Stimulated activated naive B cell treated with anti-CD40 and anti-IgM and Interleukin-4, amounts not matched to agents 10 μg/mL and 1 μg/mL and 100 μg/mL, for 72 hours (primary cell): ENCODE measurements at regions not wholly inside any gene's neighbourhood (a gene's known extent, or its start where the extent isn't known, plus 50 kb on each side); places are given as distances from the start of the nearest gene placed in this dataset.

Experiments used
- ATAC-seq, 2 donors: fragments of 150-1000 bp; cut with Tn5 transposase; replicated peaks; 2 replicates each; pipeline ENCODE4 v1.10.0; 2021; ENCODE audit warnings: moderate library complexity in 1 of 2
- DNase-seq: peaks from one replicate; pipeline ENCODE4 v3.0.0; 2021
- H3K27ac Mint-ChIP-seq: one replicate; pipeline ENCODE4 v1.8.0; 2022; ENCODE audit warnings: mild to moderate bottlenecking, mixed read lengths
- H3K27me3 Mint-ChIP-seq, 2 donors: one replicate each; pipeline ENCODE4 v1.8.0; 2022; ENCODE audit warnings: mixed read lengths in 2 of 2
- H3K36me3 Mint-ChIP-seq, 2 donors: one replicate each; pipeline ENCODE4 v1.8.0; 2022; ENCODE audit warnings: mixed read lengths in 2 of 2, mild to moderate bottlenecking in 1 of 2
- H3K4me1 Mint-ChIP-seq, 2 donors: one replicate each; pipeline ENCODE4 v1.8.0; 2022; ENCODE audit warnings: mixed read lengths in 2 of 2, mild to moderate bottlenecking in 1 of 2
- H3K4me3 Mint-ChIP-seq, 2 donors: one replicate each; pipeline ENCODE4 v1.8.0; 2022; ENCODE audit warnings: mild to moderate bottlenecking in 2 of 2, mixed read lengths in 2 of 2, moderate library complexity in 1 of 2
- H3K9me3 Mint-ChIP-seq, 2 donors: one replicate each; pipeline ENCODE4 v1.8.0; 2022; ENCODE audit warnings: mixed read lengths in 2 of 2, mild to moderate bottlenecking in 1 of 2

DNA sequence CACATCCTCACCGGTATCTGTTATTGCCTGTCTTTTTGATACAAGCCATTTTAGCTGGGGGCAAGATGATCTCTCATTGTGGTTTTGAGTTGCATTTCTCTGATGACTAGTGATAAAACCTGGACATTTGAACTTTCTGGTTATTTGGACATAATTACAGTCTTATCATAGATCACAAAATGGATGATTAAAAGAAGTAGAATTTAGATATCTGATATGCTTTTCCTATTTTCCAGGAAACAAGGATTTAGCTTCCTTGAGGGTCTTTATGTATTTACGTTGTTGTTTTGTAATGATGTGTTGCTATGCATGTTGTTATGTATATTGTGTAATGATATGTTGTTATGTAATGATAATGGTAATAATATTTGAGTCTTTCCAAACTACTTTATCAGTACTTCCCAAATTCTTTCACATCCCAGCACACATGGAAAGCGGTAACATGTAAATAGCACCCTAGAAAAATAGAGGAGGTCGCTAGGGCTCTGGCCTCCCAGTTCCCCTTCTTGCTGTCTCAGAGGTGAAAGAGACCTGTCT lies 53.8 kb downstream of the GJD2 start:
- ATAC-seq (no peak), DNase-seq (no peak)
- peaks cover 26% of the 10 kb centered on the region in 2 donors for H3K27me3 Mint-ChIP-seq
- no peaks in the 10 kb centered on the region for H3K36me3 Mint-ChIP-seq
- H3K9me3 Mint-ChIP-seq: peaks cover 0 to 1% of the 10 kb centered on the region in 2 donors
- H3K27ac Mint-ChIP-seq: no peak overlapping the region
- no peak overlapping the region for H3K4me3 Mint-ChIP-seq
- no peaks in the 10 kb centered on the region for H3K4me1 Mint-ChIP-seq

DNA sequence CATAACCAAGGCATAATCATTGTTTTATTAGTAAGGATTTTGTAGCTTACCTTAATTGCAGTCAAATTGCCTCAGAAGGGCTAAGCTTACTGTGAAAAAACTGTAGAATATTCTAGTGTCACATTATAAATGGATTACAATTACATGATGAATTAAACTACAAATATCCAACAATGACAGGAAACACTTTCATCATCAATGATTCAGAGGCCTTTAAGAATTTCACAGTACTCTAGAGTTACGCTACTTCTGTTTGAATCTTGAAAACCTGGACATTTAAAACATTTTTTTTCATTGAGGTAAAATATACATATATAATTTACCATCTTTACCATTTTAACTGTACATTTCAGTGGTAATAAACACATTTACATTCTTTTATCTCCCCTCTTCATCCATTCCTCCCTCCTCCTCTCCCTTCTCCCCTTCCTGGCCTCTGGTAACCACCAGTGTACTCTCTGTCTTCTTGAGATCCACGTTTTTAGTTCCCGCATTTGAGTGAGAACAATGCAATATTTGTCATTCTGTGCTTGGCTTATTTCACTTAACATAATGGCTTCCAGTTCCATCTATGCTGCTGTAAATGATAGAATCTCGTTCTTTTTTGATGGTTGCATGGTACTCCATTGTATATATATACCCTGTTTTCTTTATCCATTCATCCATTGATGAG lies 54.7 kb downstream of the GJD2 start:
- Mint-ChIP-seq H3K27me3 (peaks cover 21% of the 10 kb centered on the region in 2 donors), H3K36me3 (no peaks in the 10 kb centered on the region), H3K9me3 (no peaks in the 10 kb centered on the region), H3K4me1 (no peaks in the 10 kb centered on the region), H3K4me3 (no peak overlapping the region), H3K27ac (no peak overlapping the region)
- DNase-seq (no peak), ATAC-seq (no peak)

GRCh38 chr15:34696506-34696905 lies 58.3 kb downstream of the GJD2 start:
- DNase-seq (no peak), ATAC-seq (peak in 1 of 2 donors; percentile 41)
- H3K27ac Mint-ChIP-seq: no peak overlapping the region
- H3K4me3 Mint-ChIP-seq: no peak overlapping the region
- peaks cover 0 to 3% of the 10 kb centered on the region in 2 donors for H3K9me3 Mint-ChIP-seq
- no peaks in the 10 kb centered on the region for H3K36me3 Mint-ChIP-seq
- H3K4me1 Mint-ChIP-seq: no peaks in the 10 kb centered on the region
- H3K27me3 Mint-ChIP-seq: peaks cover 15% of the 10 kb centered on the region in 2 donors

DNA sequence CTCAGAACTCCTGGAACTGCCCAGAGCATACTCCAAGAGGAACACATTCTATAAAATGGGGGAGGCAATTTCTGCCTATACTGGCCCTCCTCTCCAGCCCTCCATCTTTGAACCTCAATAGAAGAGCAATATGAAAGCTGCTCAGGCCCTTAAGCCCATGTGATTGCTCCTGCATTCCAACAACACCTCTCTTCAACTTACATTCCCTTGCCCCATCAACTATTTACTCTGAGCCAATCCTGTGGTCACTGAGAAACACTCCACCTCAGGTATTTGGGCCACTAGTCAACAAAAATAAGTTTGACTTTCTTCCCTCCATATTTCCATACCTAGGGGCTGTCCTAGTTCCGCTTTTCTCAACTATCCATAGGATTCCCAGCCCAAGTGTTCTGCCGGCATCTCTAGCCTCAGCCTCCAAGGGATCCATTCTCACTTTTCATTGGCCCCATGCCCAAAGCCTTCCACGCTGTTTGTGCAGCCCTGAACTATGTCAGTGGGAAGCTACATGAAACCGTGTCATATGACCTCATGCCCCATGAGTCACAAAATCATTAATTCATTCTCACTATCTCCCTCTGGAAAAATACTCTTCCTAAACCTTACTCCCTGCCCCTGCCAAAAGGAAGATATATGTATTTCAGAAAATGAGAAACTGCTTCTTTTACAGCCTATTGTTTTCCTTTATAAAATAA lies 61.6 kb downstream of the GJD2 start:
- Mint-ChIP-seq H3K4me1 (peaks cover 1 to 9% of the 10 kb centered on the region in 2 donors), H3K27ac (no peak overlapping the region), H3K9me3 (peaks cover 4 to 9% of the 10 kb centered on the region in 2 donors), H3K36me3 (peaks cover 3% of the 10 kb centered on the region in 2 donors), H3K27me3 (peaks cover 12 to 16% of the 10 kb centered on the region in 2 donors), H3K4me3 (no peak overlapping the region)
- DNase-seq (no peak), ATAC-seq (no peak)

- Mint-ChIP-seq H3K27me3 (peaks cover 9 to 16% of the 10 kb centered on the region in 2 donors), H3K27ac (no peak overlapping the region), H3K9me3 (peaks cover 4 to 9% of the 10 kb centered on the region in 2 donors), H3K36me3 (peaks cover 3% of the 10 kb centered on the region in 2 donors), H3K4me3 (no peak overlapping the region), H3K4me1 (peaks cover 1 to 9% of the 10 kb centered on the region in 2 donors)
- DNase-seq (no peak), ATAC-seq (peak in 1 of 2 donors; percentile 58)
Measured at GRCh38 chr15:34691034-34691433, 63.8 kb downstream of the GJD2 start.

DNA sequence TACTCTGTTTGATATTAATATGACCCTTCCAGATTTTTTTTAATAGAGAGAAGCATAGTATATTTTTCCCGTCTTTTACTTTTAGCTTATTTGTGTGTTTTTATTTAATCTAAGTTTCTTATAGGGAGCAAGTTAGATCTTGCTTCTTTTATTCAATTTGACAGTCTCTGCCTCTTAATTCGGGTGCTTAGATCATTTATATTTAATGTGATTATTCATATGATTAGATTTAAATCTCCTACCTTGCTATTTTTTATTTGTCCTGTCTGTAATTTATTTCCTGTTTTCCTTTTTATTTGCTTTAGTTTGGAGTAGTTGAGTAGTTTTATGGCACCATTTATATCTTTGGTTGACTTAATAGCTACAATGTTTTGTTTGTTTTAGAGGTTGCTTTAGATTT lies 66.1 kb downstream of the GJD2 start:
- no peak overlapping the region for H3K27ac Mint-ChIP-seq
- peaks cover 4 to 10% of the 10 kb centered on the region in 2 donors for H3K9me3 Mint-ChIP-seq
- H3K4me3 Mint-ChIP-seq: no peak overlapping the region
- H3K36me3 Mint-ChIP-seq: peaks cover 3% of the 10 kb centered on the region in 2 donors
- ATAC-seq (no peak), DNase-seq (no peak)
- H3K4me1 Mint-ChIP-seq: peaks cover 1 to 9% of the 10 kb centered on the region in 2 donors
- H3K27me3 Mint-ChIP-seq: peaks cover 11 to 25% of the 10 kb centered on the region in 2 donors

- ATAC-seq: no peak
- H3K27ac Mint-ChIP-seq: no peak overlapping the region
- H3K4me1 Mint-ChIP-seq: no peaks in the 10 kb centered on the region
- H3K27me3 Mint-ChIP-seq: peaks cover 7 to 8% of the 10 kb centered on the region in 2 donors
- DNase-seq: no peak
- peaks cover 3 to 4% of the 10 kb centered on the region in 2 donors for H3K9me3 Mint-ChIP-seq
- H3K4me3 Mint-ChIP-seq: no peak overlapping the region
- peaks cover 3% of the 10 kb centered on the region in 2 donors for H3K36me3 Mint-ChIP-seq
Measured at GRCh38 chr15:34684351-34684750, 70.4 kb downstream of the GJD2 start.

- H3K4me3 Mint-ChIP-seq: no peak overlapping the region
- no peaks in the 10 kb centered on the region for H3K36me3 Mint-ChIP-seq
- no peak for DNase-seq
- peaks cover 7 to 8% of the 10 kb centered on the region in 2 donors for H3K27me3 Mint-ChIP-seq
- ATAC-seq: no peak
- no peaks in the 10 kb centered on the region for H3K4me1 Mint-ChIP-seq
- H3K27ac Mint-ChIP-seq: no peak overlapping the region
- peaks cover 0 to 1% of the 10 kb centered on the region in 2 donors for H3K9me3 Mint-ChIP-seq
Measured at GRCh38 chr15:34682674-34683073, 72.1 kb downstream of the GJD2 start.

- ATAC-seq (no peak), DNase-seq (no peak)
- H3K36me3 Mint-ChIP-seq: no peaks in the 10 kb centered on the region
- H3K4me3 Mint-ChIP-seq: no peak overlapping the region
- peaks cover 4% of the 10 kb centered on the region in 2 donors for H3K27me3 Mint-ChIP-seq
- H3K27ac Mint-ChIP-seq: no peak overlapping the region
- H3K9me3 Mint-ChIP-seq: no peaks in the 10 kb centered on the region
- H3K4me1 Mint-ChIP-seq: no peaks in the 10 kb centered on the region
Measured at GRCh38 chr15:34679291-34679690, 75.5 kb downstream of the GJD2 start.

DNA sequence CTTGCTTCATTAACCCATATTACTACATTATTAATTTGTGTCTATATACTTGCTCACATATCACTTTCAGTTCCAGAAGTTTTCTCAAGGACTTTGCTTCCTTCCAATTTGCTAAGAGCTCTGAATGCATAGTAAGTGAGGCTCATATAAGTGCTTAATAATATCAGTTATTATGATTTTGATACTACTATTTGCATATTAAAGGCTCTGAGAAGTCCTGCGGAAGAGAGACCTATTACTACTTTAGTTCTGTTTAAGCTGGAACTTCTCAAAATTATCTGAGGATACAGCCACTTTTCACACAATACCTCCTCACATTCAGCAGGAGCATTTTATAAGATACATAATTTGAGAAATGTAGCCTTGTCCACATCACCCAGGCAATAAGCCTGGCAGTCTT lies 81.6 kb downstream of the GJD2 start:
- H3K9me3 Mint-ChIP-seq: no peaks in the 10 kb centered on the region
- H3K36me3 Mint-ChIP-seq: no peaks in the 10 kb centered on the region
- H3K27me3 Mint-ChIP-seq: peaks cover 11 to 13% of the 10 kb centered on the region in 2 donors
- no peak overlapping the region for H3K4me3 Mint-ChIP-seq
- no peak for ATAC-seq
- no peak for DNase-seq
- no peaks in the 10 kb centered on the region for H3K4me1 Mint-ChIP-seq
- no peak overlapping the region for H3K27ac Mint-ChIP-seq

GRCh38 chr15:34665498-34666116 lies 82.2 kb upstream of the GOLGA8B start:
- H3K27ac Mint-ChIP-seq: peak overlapping the region; percentile 2
- H3K27me3 Mint-ChIP-seq: no peaks in the 10 kb centered on the region
- no peak overlapping the region for H3K4me3 Mint-ChIP-seq
- DNase-seq: no peak
- H3K9me3 Mint-ChIP-seq: no peaks in the 10 kb centered on the region
- peaks cover 4 to 10% of the 10 kb centered on the region in 2 donors for H3K4me1 Mint-ChIP-seq
- H3K36me3 Mint-ChIP-seq: no peaks in the 10 kb centered on the region
- ATAC-seq: no peak

DNA sequence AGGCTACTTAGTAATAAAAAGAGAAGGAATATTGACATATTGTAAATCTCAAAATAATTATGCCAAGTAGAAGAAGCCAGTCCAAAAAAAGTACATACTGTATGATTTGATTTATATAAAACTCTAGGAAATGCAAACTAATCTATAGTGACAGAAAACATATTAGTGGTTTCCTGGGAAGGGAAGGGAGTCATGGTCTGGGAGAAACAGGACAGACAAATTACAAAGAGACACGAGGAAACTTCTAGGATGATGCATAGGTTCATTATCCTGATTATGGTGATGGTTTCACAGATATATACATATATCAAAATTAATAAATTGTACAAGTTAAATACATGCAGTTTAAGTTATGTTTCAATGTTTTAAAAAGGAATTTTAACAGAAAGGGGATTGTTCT lies 81.0 kb upstream of the GOLGA8B start:
- H3K4me1 Mint-ChIP-seq: peaks cover 4 to 10% of the 10 kb centered on the region in 2 donors
- DNase-seq: no peak
- ATAC-seq: no peak
- H3K27ac Mint-ChIP-seq: no peak overlapping the region
- H3K4me3 Mint-ChIP-seq: no peak overlapping the region
- no peaks in the 10 kb centered on the region for H3K9me3 Mint-ChIP-seq
- no peaks in the 10 kb centered on the region for H3K27me3 Mint-ChIP-seq
- no peaks in the 10 kb centered on the region for H3K36me3 Mint-ChIP-seq

- no peak for ATAC-seq
- no peaks in the 10 kb centered on the region for H3K27me3 Mint-ChIP-seq
- no peaks in the 10 kb centered on the region for H3K9me3 Mint-ChIP-seq
- H3K27ac Mint-ChIP-seq: no peak overlapping the region
- no peak for DNase-seq
- peaks cover 4 to 10% of the 10 kb centered on the region in 2 donors for H3K4me1 Mint-ChIP-seq
- H3K36me3 Mint-ChIP-seq: no peaks in the 10 kb centered on the region
- H3K4me3 Mint-ChIP-seq: no peak overlapping the region
Measured at GRCh38 chr15:34663101-34663500, 79.7 kb upstream of the GOLGA8B start.

DNA sequence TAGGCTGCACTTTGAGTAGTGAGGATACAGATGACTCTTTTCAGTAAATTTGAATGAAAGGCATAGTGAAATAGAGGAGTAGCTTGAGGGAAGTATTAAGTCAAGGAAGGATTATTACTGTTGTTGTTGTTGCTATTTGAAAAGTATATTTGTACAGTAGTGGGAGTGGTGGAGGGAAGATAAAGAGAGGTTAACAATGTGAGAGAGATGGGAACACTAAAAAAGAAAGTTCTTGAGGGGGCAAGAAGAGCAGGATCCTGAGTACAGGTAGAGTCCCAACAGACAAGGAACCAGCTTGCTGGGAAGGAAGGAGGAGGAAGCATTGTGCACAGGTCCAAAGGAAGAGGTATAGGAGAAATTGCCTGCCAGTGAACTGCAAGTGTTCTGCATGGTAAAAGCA lies 75.6 kb upstream of the GOLGA8B start:
- Mint-ChIP-seq H3K36me3 (no peaks in the 10 kb centered on the region), H3K4me1 (no peaks in the 10 kb centered on the region), H3K27me3 (peaks cover 4 to 5% of the 10 kb centered on the region in 2 donors), H3K4me3 (no peak overlapping the region), H3K9me3 (no peaks in the 10 kb centered on the region), H3K27ac (no peak overlapping the region)
- ATAC-seq: no peak
- DNase-seq: no peak
